HEK293 (cell line): ENCODE measurements at regions not wholly inside any gene's neighbourhood (a gene's known extent, or its start where the extent isn't known, plus 50 kb on each side); places are given as distances from the start of the nearest gene placed in this dataset.

ENCODE experiments used
- CTCF ChIA-PET: fragments of 350-600 bp; formaldehyde crosslinking; extraction: SDS; loops from one replicate; lab custom pipeline; 2021; ENCODE audit warnings: antibody characterized with exemption; lab: Yijun Ruan, JAX
- POLR2A ChIA-PET: fragments of 300-600 bp; formaldehyde crosslinking; extraction: SDS; loops from one replicate; lab custom pipeline; 2020; ENCODE audit warnings: antibody characterized with exemption, inconsistent platforms; lab: Yijun Ruan, JAX
- H3K27ac ChIP-seq: fragments of 200-500 bp; sonication (Bioruptor generic); 2 replicates; pipeline ENCODE4 v1.5.1; 2014; ENCODE audit warnings: low read depth, low read length, control low read depth, inconsistent platforms; ENCODE audit errors: extremely low read depth
- H3K36me3 ChIP-seq, 2 experiments: fragments of 200-500 bp in 1 of 2; sonication (Bioruptor generic) in 1 of 2; 1 replicate in 1 of 2; 2 replicates in 1 of 2; pipeline ENCODE4 v1.5.1; 2014 to 2017; ENCODE audit warnings: inconsistent platforms in 2 of 2, low read length in 2 of 2; ENCODE audit not compliant: control insufficient read depth in 2 of 2, insufficient read depth in 1 of 2
- H3K4me1 ChIP-seq: fragments of 200-500 bp; sonication (Bioruptor generic); 2 replicates; pipeline ENCODE4 v1.5.1; 2014; ENCODE audit warnings: mild to moderate bottlenecking, low read length, inconsistent platforms; ENCODE audit not compliant: control insufficient read depth, insufficient read depth
- H3K4me3 ChIP-seq: 2 replicates; pipeline ENCODE4 v1.5.1; 2011; ENCODE audit warnings: low read depth, mild to moderate bottlenecking, control low read depth, low read length, moderate library complexity
- H3K9me3 ChIP-seq: fragments of 200-500 bp; sonication (Bioruptor generic); 2 replicates; pipeline ENCODE4 v1.5.1; 2014; ENCODE audit warnings: low read depth, low read length, inconsistent platforms; ENCODE audit not compliant: control insufficient read depth, insufficient read depth
- REPIN1 ChIP-seq: fragments of 450-650 bp; formaldehyde crosslinking; IDR thresholded peaks from 2 replicates; pipeline ENCODE4 v1.5.1; 2017; ENCODE audit warnings: missing biosample characterization, missing genetic modification characterization, low read depth
- WT1 ChIP-seq: fragments of 450-650 bp; formaldehyde crosslinking; IDR thresholded peaks from 2 replicates; pipeline ENCODE4 v1.5.1; 2016; ENCODE audit warnings: missing biosample characterization, missing genetic modification characterization
- ZNF10 ChIP-seq: fragments of 450-650 bp; formaldehyde crosslinking; IDR thresholded peaks from 2 replicates; pipeline ENCODE4 v1.5.1; 2017; ENCODE audit warnings: missing biosample characterization, missing genetic modification characterization
- ZNF221 ChIP-seq: fragments of 450-650 bp; formaldehyde crosslinking; IDR thresholded peaks from 2 replicates; pipeline ENCODE4 v1.5.1; 2017; ENCODE audit warnings: missing biosample characterization, missing genetic modification characterization, borderline replicate concordance
- ZNF239 ChIP-seq: fragments of 450-650 bp; formaldehyde crosslinking; IDR thresholded peaks from 2 replicates; pipeline ENCODE4 v1.5.1; 2016; ENCODE audit warnings: missing biosample characterization, missing genetic modification characterization
- ZNF335 ChIP-seq: fragments of 450-650 bp; formaldehyde crosslinking; conservative IDR thresholded peaks from 2 replicates; pipeline ENCODE4 v1.5.1; 2016; ENCODE audit warnings: missing biosample characterization, missing genetic modification characterization
- ZNF423 ChIP-seq: fragments of 450-650 bp; formaldehyde crosslinking; IDR thresholded peaks from 2 replicates; pipeline ENCODE4 v1.5.1; 2016; ENCODE audit warnings: missing biosample characterization, missing genetic modification characterization
- ZNF518A ChIP-seq: fragments of 450-650 bp; formaldehyde crosslinking; conservative IDR thresholded peaks from 2 replicates; pipeline ENCODE4 v1.5.1; 2016; ENCODE audit warnings: low read depth, missing biosample characterization, missing genetic modification characterization
- ZNF610 ChIP-seq: fragments of 450-650 bp; formaldehyde crosslinking; IDR thresholded peaks from 2 replicates; pipeline ENCODE4 v1.5.1; 2016; ENCODE audit warnings: missing biosample characterization, missing genetic modification characterization, borderline replicate concordance
- ZNF658 ChIP-seq: fragments of 450-650 bp; formaldehyde crosslinking; IDR thresholded peaks from 2 replicates; pipeline ENCODE4; 2016; ENCODE audit warnings: missing biosample characterization, missing genetic modification characterization
- ZNF701 ChIP-seq: fragments of 450-650 bp; formaldehyde crosslinking; IDR thresholded peaks from 2 replicates; pipeline ENCODE4 v1.5.1; 2016; ENCODE audit warnings: missing biosample characterization, missing genetic modification characterization
- TF ChIP-seq, protein P1 (sequence below): fragments of 450-650 bp; formaldehyde crosslinking; conservative IDR thresholded peaks from 2 replicates; pipeline ENCODE4 v1.5.1; 2016; ENCODE audit warnings: low read depth, missing biosample characterization, missing genetic modification characterization
- TF ChIP-seq, protein P2 (sequence below): fragments of 450-650 bp; IDR thresholded peaks from 2 replicates; pipeline ENCODE4 v1.5.1; 2018; ENCODE audit warnings: missing biosample characterization, missing genetic modification characterization

GRCh38 chr17:65466547-65466946 lies 94.9 kb downstream of the AXIN2 start (continued):
- TF ChIP-seq, protein P1, sequence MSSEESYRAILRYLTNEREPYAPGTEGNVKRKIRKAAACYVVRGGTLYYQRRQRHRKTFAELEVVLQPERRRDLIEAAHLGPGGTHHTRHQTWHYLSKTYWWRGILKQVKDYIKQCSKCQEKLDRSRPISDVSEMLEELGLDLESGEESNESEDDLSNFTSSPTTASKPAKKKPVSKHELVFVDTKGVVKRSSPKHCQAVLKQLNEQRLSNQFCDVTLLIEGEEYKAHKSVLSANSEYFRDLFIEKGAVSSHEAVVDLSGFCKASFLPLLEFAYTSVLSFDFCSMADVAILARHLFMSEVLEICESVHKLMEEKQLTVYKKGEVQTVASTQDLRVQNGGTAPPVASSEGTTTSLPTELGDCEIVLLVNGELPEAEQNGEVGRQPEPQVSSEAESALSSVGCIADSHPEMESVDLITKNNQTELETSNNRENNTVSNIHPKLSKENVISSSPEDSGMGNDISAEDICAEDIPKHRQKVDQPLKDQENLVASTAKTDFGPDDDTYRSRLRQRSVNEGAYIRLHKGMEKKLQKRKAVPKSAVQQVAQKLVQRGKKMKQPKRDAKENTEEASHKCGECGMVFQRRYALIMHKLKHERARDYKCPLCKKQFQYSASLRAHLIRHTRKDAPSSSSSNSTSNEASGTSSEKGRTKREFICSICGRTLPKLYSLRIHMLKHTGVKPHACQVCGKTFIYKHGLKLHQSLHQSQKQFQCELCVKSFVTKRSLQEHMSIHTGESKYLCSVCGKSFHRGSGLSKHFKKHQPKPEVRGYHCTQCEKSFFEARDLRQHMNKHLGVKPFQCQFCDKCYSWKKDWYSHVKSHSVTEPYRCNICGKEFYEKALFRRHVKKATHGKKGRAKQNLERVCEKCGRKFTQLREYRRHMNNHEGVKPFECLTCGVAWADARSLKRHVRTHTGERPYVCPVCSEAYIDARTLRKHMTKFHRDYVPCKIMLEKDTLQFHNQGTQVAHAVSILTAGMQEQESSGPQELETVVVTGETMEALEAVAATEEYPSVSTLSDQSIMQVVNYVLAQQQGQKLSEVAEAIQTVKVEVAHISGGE (tag by site-specific recombination) = no peak
- TF ChIP-seq ZNF701 (tag by site-specific recombination) = no peak

DNA sequence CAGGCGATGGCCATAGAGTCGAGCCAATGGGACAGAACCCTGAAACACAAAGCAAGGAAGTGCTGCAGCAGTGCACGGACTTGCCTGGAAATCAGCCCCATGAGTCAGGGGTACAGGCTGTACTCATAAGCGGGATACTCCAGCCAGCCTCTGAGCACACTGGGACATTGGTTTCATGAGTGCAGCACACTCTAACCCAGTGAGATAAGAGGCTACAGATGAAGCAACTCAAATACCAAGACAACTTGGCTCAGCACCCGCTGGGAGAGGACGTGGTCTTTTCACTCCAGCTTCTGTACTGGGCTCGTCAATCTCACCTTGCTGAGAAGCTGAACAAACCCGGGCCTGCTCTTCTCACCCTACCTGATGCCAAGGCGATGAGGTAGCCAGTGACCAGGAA lies 98.2 kb downstream of the AXIN2 start:
- H3K4me3 ChIP-seq = no peak overlapping the region
- H3K36me3 ChIP-seq = no peaks in the 10 kb centered on the region
- POLR2A ChIA-PET = no interaction called here
- no peaks in the 10 kb centered on the region for H3K4me1 ChIP-seq
- H3K9me3 ChIP-seq = no peaks in the 10 kb centered on the region
- CTCF ChIA-PET = interaction anchor here (0.6 kb wide), 1 partner anchor 1966 kb away, joined by 3 read pairs; no protein-coding TSS in a partner anchor
- H3K27ac ChIP-seq = no peak overlapping the region
- no peak for TF ChIP-seq ZNF239 (tag by site-specific recombination)
- TF ChIP-seq ZNF658 (tag by site-specific recombination) = no peak
- no peak for TF ChIP-seq WT1
- no peak for TF ChIP-seq ZNF335 (tag by site-specific recombination)
- TF ChIP-seq, all 188 proteins: peak for 0

GRCh38 chr17:65459677-65460347 lies 101.6 kb downstream of the AXIN2 start:
- CTCF ChIA-PET = no interaction called here
- POLR2A ChIA-PET = interaction anchor here (0.6 to 1.0 kb wide), 2 partner anchors 12 to 125 kb away, joined by 3 to 4 read pairs; no protein-coding TSS in a partner anchor

More at GRCh38 chr17:65459677-65460347, 101.6 kb downstream of the AXIN2 start:
- no peaks in the 10 kb centered on the region for H3K9me3 ChIP-seq
- no peak overlapping the region for H3K4me3 ChIP-seq
- H3K36me3 ChIP-seq = no peaks in the 10 kb centered on the region
- no peak overlapping the region for H3K27ac ChIP-seq
- no peaks in the 10 kb centered on the region for H3K4me1 ChIP-seq
- TF ChIP-seq ZNF610 (tag by site-specific recombination) = no peak
- TF ChIP-seq ZNF221 (tag by site-specific recombination) = no peak
- no peak for TF ChIP-seq ZNF10 (tag by site-specific recombination)
- no peak for TF ChIP-seq REPIN1 (tag by site-specific recombination)
- TF ChIP-seq ZNF423 (tag by site-specific recombination) = no peak
- TF ChIP-seq, protein P2, sequence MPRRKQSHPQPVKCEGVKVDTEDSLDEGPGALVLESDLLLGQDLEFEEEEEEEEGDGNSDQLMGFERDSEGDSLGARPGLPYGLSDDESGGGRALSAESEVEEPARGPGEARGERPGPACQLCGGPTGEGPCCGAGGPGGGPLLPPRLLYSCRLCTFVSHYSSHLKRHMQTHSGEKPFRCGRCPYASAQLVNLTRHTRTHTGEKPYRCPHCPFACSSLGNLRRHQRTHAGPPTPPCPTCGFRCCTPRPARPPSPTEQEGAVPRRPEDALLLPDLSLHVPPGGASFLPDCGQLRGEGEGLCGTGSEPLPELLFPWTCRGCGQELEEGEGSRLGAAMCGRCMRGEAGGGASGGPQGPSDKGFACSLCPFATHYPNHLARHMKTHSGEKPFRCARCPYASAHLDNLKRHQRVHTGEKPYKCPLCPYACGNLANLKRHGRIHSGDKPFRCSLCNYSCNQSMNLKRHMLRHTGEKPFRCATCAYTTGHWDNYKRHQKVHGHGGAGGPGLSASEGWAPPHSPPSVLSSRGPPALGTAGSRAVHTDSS (tag by site-specific recombination) = no peak
- TF ChIP-seq ZNF518A (tag by site-specific recombination) = no peak
